Hematopoietic multipotent progenitor cell treated with erythropoietin and hydrocortisone succinate and interleukin-3 and kit ligand, for 4 days (in vitro differentiated cells): ENCODE measurements at regions not wholly inside any gene's neighbourhood (a gene's known extent, or its start where the extent isn't known, plus 50 kb on each side); places are given as distances from the start of the nearest gene placed in this dataset.
"Not testable (repeated sequence)": the region's sequence is repeated elsewhere in the genome, so short reads cannot be mapped to it uniquely, and the experiment has no call there.

Experiments
- DNase-seq: peaks from one replicate; pipeline ENCODE4 v3.0.0-alpha.2; 2015

DNA sequence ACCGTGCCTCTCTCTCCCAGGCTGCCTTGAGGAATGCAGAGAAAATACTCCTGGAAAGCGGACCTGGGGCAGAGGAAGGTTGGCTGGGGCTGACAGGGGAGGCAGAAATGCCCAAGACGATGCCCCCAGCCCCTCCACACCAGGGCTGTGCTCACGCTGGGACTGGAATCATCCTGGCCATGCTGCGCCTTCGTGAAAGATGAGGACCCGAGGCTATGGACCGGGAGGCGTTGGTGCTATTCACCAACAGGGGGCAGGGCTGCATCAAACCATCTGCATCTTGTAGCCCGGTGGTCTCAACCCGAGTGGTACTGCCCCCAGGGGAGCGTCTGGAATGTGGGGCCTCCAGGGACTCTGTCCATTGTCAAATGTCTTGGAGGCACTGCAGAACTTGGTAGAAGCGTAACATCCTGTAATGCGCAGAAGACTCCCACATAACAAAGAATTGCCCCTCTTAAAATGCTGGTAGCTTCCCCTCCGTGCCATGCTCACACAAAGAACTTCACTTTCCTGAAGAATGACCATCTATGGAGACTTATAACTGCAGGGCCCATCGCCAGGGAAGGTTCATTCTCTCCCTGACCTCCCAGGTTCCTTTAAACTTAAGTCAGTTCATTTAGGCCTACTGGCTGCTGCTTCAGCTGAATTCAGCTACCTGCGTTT, 251.2 kb downstream of the RRAGC start:
- peak; percentile 75 for DNase-seq

DNA sequence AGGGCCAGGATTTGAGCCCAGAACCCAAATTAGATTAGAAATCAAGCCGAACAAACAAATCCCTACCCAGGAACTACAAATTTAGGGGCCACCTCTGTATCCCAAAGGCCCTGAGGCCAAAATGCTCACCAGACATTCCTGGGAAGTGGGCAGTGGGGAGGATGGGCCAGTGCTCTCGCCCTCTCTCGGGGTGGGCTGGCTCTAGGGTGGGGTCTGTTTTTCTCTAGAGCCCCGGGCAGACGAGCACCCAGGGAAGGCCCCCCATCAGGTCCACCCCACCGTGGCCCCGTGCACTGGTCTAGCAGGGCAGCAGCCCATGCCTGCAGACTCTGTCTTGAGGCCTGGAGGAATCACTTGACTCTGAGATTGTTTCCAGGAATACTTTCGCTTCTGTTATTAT, 252.0 kb downstream of the RRAGC start:
- no peak for DNase-seq

DNA sequence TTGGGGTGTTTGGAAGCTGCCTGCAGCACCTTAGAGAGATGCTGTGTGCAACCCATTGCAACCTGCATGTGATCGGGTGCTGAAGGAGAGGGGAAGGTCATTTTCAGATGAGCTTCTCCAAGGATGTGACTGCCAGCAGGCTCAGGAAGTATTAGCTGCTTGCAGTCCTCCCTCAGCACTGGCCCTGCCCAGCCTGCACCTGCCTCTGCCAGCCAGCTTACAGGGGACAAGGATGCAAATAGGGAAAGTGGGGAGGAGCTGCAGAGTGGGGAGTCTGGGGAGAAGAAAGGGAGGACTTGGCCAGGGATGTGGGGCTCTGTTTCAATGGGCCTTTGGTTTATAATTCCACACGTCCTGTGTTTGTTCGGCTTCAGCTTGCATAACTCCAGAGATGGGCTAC, 254.5 kb downstream of the RRAGC start:
- DNase-seq = no peak

DNA sequence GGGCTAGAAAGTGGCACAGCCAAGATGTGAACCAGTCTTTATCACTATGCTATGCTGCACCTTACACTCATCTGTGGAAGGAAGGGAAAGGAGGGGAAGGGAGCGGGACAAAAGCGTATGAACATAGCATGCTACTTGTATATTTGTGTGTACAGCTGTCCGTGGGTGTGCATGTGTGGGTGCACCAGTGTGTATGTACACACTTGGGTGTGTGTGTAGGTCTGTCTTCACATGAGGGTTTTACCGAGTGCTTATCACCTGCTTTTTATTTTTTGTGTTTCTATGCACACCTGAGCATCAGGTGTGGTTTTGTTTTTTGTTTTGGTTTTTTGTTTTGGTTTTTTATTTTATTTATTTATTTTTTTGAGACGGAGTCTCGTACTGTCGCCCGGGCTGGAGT, 255.7 kb downstream of the RRAGC start:
- no peak for DNase-seq

DNA sequence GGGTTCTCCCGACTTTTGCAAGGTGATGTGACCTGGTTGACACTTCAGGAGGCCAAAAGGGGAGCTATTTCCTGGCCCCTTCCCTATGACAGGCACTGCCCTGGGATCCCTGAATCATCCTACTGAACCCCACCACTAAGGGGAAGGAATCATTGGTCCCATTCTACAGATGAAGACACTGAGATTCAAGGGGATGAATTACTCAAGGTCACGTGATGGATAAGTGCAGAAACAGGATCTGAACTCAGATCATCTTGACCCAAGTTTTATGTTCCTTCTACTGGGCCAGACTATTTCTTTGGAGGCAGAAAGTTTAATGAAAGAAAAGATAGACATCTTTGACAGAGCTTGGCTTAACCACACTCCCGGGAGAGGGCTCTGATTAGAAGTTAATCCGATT, 258.7 kb downstream of the RRAGC start:
- DNase-seq = no peak

DNA sequence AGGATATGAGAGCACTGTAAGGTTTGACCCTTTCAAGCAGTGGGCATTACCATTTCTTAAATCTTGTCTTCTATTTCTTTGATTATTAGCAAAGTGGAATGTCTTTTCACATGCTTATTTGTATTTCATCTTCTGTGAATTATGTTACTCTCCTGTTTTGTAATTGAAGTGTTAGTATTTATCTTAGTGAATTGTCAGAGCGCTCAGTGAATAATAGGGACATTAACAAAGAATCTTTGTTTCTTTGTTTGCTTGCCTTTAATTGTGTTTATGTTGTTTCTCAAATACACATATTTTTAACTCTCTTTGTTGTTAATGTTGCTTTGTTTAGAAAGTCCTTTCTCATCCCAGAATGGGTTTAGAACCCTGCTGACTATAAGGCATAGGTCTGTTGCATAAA, 259.3 kb downstream of the RRAGC start:
- DNase-seq = no peak

DNA sequence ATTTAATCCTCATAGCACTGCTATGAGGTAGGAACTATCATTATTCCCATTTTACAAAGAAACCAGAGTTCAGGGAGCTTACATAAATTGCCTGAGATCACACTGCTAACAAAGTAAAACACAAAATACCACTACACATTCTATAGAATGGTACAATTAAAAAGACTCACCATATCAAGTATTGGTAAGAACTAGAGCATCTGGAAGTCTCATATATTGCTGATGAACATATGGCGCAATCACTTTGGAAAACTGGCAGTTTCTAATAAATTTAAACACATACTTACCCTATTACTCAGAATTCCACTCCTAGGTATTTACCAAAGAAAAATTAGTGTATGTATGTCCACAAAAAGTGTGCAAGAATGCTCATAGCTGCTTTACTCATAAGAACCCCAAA, 261.5 kb downstream of the RRAGC start:
- DNase-seq = no peak

DNA sequence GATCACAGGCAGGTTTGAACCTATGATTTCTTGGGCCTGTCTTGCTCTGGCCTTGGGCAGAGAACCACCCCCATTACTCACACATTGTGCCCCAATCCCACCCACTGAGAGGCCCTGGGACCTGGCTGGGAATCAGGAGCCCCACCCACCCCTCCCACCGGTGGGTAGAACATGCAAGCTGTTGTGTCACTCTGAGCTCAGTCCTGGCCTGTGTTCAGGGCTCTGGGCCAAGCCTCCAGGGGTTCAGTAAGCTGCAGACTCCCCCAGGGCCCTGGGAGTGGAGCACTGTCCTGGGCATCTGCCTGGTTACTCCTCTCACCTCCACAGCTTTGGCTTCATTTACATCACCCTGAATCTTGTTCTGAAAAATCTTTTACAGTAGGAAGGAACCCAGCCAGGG, 270.5 kb downstream of the RRAGC start:
- DNase-seq = no peak

DNA sequence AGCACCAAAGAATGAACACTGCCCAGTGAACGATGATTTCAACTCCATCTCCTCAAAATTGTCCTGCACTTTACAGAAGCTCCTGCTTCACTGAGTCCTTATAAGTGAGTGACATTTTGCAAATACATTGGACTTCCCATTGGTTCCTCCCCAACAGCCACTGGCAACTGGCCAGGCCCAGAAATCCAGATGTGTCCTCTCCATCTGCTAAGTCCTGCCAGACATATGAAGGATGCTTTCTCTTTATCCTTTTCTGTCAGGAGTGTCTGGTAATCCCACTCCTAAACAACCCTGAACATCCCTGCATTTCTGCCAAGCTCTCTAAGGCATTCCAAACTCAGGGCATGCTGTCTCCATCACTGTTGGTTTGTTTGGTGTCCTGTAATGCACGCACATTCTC, 271.8 kb downstream of the RRAGC start:
- DNase-seq = no peak

DNA sequence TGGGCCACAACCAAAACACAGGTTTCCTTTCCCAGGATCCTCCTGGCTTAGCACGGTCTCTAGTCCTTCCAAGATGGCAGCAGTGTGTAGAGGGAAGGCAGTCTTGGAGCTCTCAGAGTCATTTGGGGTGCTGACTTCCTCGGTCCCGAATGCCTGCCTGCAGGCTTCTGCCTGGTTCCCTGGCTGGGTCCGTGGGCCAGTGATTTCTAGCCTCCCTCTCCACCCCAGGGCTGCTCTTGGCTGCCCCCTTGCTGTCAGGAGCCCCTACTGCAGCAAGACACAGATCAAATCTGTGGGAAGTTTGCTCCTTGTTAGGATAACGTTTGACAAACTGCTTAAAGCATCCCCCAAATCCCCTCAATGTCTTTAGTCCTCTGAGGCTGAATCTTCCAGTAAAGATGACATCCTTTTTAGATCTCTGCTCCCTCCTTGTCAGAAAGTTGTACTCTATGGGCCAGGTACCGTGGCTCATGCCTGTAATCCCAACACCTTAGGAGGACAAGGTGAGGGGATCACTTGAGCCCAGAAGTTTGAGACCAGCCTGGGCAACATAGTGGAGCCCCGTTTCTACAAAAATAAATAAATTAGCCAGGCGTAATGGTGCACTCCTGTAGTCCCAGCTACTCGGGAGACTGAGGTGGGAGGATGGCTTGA, 272.5 kb downstream of the RRAGC start:
- peak; percentile 59 for DNase-seq

DNA sequence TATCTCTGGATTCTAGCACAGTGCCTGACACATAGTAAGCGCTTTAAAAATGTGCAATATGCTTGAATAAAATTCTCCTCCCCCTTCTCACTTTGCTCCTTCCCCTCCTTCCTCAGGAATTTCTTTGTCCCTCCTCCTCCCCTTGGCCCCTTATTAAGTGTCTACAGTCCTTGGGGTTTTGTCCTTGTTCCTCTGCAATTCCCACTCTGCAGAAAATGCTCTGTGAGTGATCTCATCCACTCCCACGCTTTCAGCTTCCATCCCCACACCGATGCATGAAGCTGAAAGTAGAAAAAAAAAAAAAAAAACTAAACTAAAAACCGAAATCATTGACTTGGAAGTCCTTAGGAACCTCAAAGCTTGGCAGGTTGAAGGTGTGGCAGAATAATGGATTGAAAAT, 273.6 kb downstream of the RRAGC start:
- no peak for DNase-seq

DNA sequence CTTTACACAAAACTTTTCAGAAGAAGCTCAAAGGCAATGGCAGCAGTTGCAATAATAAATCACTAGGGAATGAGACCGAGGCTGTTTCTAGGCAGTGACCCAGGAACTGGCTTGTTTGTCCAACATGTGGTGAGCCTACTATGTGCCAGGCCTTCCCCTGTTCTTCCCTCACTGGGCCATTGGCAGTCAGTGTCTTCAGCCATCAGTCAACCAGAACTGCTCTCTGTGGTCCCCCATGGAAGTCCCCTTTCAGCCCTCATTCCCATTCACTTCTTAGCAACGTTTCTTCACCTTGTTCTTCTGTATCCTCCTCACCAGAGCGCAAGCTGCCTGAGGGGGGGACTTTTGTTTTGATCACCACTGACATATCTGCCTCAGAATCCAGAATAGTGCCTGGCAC, 274.1 kb downstream of the RRAGC start:
- no peak for DNase-seq

DNA sequence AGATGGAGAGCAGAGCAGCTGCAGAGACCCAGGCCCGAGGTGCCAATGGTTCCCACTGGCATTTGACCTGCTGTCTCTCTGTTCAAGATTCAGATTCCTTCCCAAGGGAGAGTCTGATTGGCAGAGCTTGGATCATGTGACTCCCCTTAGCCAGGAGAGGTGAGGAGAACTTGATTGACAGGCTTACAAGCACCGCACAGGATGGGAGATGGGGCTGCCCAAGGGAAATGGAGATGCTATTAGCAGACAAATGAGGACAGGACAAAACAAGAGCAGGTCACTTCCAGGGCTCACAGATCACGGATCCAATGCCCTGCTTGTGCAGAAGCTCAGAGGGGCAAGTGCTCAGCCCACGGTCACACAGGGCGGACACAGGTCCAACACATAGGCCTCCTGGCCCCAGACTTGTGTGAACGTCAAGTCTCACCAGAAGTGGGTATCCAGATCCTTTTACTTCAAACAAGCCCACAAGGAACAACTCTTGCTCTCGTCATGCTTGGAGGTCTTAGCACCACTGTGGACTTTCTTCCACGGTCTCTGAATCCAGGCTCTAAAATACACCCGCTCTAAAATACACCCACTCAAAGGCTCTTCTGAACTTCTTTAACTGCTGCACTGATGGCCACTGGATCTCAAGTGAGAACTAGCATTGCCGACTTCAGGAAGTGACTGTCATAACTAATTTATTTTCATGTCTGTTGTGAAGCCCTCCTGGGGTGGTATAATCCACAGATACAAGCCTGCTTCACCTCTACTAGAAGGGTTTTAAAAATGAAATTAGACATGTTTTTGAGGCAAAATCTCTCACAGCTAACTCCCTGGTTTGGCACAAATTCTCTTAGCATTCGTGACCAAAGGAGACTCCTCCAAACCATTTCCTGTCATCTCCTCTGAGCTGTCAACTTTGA, 274.9 kb downstream of the RRAGC start:
- DNase-seq = no peak

DNA sequence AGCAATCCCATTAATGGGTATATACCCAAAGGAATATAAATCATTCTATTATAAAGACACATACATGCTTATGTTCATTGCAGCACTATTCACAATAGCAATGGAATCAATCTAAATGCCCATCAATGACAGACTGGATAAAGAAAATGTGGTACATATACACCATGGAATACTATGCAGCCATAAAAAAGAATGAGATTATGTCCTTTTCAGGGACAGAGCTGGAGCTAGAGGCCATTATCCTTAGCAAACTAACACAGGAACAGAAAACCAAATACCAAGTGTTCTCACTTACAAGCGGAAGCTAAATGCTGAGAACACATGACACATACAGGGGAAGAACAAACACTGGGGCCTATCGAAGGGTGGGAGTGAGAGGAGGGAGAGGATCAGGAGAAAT, 276.3 kb downstream of the RRAGC start:
- DNase-seq = not testable (repeated sequence)

DNA sequence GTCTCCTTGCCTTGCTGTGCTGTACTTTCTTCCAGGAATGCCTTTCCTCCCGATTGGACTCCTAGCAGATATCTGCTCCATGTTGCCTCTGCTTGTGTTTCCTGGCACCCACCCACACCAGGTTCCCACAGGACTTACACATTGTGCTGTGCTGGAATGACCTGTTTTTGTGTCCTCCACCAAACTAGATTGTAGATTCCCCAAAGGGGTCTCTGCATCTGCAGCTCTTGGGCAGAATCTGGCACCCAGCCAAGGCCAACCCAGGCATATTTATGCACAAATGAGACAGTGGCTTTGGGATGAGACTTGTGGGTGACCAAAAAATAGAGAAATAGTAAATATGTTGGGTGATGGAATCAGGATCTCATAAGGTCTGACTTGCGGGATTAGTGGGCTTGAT, 278.2 kb downstream of the RRAGC start:
- no peak for DNase-seq

DNA sequence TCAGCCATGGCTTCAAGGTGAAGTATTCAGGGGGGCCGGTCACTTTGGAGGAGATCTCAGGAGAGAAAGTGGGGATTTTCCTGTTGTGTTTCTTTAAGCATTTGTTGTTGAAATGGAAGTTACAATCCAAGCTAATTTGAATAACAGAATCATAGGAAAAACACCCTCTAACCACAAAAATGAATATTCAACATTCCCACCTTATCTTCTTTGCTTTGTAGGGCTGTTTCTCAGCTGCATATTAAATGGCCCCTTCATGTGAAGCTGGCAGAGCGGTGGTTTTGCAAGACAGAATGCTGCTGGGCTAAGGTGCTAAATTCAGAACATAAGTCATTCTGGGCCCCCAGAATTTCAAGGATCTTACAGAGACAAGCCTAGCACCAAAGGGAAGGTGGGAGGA, 279.0 kb downstream of the RRAGC start:
- no peak for DNase-seq

DNA sequence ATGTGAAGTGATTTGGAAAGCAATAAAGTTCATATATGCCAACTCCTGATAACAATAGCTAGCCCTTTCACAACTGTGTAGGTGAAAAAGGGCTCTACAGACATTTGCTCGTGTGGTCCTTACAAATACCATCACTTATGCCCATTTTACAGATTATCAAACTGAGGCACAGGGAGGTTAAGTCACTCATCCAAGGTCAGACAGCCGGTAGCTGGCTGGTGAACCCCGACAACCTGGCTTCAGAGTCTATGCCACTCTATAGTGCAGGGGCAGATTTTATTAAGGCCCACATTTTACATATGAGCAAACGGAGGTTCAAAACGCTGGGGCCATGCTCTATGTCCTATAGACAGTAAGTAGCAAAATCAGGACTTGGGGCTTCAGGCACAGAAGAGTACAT, 280.5 kb downstream of the RRAGC start:
- no peak for DNase-seq

DNA sequence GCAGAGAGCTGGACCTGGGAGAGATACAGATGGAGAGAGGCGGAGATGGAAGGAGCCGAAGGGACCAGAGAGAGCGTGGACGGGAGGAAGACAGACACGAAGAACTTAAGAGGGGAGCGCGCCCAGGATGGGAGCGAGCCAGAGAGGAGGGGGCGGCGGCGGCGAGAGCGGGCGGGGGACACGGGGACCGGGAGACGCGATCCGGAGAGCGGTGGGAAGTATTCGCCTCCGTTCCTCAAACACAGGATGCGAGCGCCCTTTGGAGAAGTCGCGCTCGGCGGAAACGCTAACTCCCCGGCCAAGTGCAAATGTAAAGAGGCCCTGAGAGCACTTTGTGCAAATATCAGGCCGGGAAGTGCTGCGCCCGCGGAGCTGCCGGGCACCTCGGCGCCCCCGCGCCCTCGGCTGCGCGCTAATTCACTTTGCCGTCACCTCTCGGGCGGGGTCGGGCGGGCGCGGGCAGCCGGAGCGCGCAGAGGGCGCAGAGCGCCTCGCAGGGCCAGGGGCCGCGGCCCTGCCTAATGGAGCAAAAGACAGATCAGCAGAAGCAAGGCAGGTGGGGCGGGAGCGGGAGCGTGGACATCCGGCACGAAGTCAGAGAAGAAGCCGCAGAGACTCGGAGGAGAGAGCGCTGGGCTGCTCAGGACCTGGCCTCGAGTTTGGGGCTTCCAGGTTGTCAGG, 281.2 kb downstream of the RRAGC start:
- DNase-seq = peak; percentile 19

DNA sequence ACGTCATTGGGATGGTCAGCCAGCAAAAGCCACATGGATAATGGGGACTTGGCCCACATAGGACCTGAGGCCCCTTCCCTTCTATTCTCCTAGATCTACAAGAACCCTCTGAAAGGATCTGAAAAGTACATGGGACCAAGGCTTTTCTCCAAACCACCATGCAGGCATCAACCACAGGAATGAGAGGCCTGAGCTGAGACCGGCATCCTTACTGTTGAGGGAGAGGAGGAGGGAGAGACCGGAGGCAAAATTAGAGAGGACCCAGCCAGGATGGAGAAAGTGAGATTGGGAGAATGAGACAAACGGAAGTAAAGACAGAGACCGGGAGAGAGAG, 281.7 kb downstream of the RRAGC start:
- DNase-seq = no peak

DNA sequence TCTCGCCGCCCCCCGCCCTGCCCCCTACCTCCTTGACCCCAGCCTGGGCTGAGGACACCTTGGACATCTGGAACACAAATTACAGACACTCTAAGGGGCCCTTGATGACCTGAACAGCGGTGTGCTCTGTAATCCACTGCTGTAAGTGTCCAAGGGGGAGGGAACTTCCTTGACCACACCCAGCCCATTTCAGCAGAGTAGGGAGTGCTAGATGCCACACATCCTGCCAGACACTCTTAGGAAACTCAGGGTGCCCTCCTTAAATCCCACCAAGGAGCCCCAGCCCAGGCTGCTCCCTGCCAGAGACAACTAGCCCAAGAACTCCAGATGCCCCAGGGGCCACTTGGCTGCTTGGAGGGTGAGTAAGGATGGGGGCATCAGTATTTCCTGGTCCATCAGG, 282.2 kb downstream of the RRAGC start:
- DNase-seq = no peak

DNA sequence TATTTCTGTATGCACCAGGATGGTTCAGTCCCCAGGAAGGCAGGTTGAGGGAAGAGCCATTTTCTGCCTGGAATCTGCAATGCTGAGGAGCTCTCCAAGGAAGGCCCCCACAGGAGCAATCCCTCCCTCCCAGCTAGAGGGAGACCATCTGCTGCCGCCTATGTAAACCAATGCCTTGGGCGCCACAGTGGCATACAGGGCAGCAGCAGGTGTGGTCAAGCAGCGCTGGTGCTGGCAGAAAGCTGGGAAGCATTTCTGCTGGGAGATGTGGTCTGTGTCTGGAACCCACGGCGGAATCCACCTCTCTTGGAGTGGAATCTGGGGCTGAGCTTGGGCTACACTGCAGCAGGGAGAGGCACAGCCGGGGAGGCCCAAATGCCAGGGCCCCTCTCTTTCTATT, 283.3 kb downstream of the RRAGC start:
- DNase-seq = no peak

DNA sequence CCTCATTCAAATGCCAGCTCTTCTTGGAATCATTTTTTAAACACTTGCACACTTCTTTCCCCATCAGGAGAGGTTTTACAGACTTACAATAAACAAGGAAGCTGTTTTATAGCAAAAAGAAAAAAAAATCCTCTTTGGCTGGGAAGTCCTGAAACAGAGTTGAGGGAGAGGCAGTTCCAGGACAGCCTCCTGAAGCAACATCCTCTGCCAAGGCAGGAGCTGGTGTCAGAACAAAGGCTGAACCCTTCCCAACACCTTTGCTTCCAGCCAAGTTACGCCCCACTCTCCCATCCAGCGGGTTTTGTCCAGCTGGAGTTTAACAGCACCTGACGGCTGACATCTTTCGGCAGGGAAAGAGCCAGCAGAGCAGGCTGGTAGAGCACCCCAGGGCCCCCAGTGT, 287.8 kb downstream of the RRAGC start:
- DNase-seq = no peak

DNA sequence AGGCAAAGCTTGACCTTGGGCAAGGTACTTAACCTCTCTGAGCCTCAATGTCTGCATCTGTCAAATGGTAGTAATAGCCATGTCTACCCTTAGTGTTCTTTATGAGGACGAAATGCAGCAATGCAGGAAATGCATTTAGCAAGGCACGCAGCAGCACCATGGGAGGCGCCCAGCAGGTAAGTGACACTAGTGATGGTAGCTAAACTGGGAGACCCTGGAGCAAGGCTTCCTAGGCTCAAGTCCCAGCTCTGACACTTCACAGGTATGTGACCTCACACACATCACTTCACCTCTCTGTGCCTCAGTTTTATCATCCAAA, 289.0 kb downstream of the RRAGC start:
- no peak for DNase-seq
